ENCODE measurements at regions not wholly inside any gene's neighbourhood (a gene's known extent, or its start where the extent isn't known, plus 50 kb on each side); places are given as distances from the start of the nearest gene placed in this dataset.
"Not testable (repeated sequence)": the region's sequence is repeated elsewhere in the genome, so short reads cannot be mapped to it uniquely, and the experiment has no call there.

DNA sequence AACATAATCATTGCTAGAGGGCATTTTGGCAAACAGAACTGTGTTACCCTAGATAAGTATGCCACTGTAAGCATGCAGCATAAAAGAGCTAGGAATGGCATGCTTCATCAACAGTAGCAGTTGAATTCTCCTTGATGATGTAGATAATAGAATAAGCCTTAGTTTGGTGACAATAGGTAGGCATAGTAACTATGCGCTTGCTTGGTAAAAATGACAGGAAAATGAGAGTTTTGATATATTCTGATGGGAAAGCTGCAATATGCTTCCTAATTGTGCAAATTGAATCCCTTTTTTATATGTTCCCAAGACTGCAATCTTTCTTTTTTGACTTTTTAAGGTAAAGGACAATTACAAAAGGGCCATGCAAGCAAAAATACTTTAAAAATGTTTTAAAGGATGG is 930.9 kb upstream of the FAM98A start:
- TF ChIP-seq, protein P1, sequence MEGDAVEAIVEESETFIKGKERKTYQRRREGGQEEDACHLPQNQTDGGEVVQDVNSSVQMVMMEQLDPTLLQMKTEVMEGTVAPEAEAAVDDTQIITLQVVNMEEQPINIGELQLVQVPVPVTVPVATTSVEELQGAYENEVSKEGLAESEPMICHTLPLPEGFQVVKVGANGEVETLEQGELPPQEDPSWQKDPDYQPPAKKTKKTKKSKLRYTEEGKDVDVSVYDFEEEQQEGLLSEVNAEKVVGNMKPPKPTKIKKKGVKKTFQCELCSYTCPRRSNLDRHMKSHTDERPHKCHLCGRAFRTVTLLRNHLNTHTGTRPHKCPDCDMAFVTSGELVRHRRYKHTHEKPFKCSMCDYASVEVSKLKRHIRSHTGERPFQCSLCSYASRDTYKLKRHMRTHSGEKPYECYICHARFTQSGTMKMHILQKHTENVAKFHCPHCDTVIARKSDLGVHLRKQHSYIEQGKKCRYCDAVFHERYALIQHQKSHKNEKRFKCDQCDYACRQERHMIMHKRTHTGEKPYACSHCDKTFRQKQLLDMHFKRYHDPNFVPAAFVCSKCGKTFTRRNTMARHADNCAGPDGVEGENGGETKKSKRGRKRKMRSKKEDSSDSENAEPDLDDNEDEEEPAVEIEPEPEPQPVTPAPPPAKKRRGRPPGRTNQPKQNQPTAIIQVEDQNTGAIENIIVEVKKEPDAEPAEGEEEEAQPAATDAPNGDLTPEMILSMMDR (IDR thresholded peaks at IDR 0.05) = no peak
- no peak for TF ChIP-seq POLR2A (IDR thresholded peaks at IDR 0.05)
- no peaks in the 10 kb centered on the region for H3K27me3 ChIP-seq

DNA sequence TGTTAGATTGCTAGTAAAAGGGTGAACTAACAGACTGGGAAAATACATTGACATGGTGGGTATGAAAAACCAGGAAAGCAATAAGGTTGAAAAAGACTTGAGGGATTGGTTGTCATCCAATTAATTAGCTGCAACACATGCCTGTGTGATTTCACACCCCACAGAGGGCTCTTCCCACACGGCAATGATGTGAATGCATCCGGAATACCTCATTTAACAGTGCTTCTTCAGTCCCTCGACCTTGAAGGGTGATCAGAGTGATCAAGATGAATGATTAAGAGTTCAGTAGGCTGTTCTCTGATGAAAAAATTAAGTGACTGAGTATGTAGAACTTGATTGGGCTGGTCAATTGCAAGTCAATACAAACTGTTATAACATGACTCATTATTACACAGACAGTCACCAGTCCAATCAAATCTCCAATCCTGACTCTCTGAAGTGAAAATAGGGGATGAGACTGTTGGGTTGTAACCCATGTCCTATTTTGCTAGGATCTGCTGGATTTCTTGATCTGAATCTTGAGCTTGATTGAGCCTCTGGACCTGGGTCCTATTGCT is 924.9 kb upstream of the FAM98A start:
- Histone ChIP-seq H3K4me3 (no peak overlapping the region), H3K36me3 (no peaks in the 10 kb centered on the region), H3K27ac (no peak overlapping the region), H3K4me1 (no peaks in the 10 kb centered on the region), H3K9me3 (no peaks in the 10 kb centered on the region), H3K27me3 (no peaks in the 10 kb centered on the region)
- WGBS (ENCODE audit: insufficient coverage, low coverage, low lambda C conversion rate, missing lambda C conversion rate) = 50% methylated on average over 3 of the region's 3 CpGs
- intact Hi-C loops (cut with DNase I) = no loop called here
- TF ChIP-seq POLR2A (IDR thresholded peaks at IDR 0.05) = no peak
- TF ChIP-seq, protein P1 (IDR thresholded peaks at IDR 0.05) = no peak
- DNase-seq (no peak), ATAC-seq (no peak)

More for the DNA sequence above, 930.9 kb upstream of the FAM98A start:
- H3K9me3 ChIP-seq = no peaks in the 10 kb centered on the region
- DNase-seq = no peak
- intact Hi-C loops (cut with DNase I) = no loop called here
- no peak overlapping the region for H3K4me3 ChIP-seq
- no peak for ATAC-seq
- H3K4me1 ChIP-seq = no peaks in the 10 kb centered on the region
- H3K27ac ChIP-seq = no peak overlapping the region
- WGBS (ENCODE audit: insufficient coverage, low coverage, low lambda C conversion rate, missing lambda C conversion rate) = 82% methylated on average over 1 of the region's 1 CpG
- H3K36me3 ChIP-seq = no peaks in the 10 kb centered on the region

DNA sequence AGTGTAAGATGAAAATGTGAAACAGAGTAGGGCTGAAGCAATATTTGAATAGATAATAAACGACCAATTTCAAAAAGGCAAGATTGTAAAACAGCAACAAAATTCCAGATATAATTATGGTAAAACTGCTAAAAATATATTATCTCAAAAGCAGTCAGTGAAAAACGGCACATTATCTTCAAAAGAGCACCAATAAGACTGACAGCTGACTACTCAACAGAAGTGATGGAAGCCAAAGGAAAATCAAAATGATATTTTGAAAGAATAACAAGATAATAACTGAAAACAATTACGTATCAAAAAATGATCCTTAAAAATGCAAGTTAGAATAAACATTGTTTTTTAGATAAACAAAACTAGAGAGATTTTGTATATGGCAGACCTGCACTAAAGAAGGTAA is 920.6 kb upstream of the FAM98A start:
- Histone ChIP-seq H3K4me3 (no peak overlapping the region), H3K4me1 (no peaks in the 10 kb centered on the region), H3K27ac (no peak overlapping the region), H3K36me3 (no peaks in the 10 kb centered on the region), H3K9me3 (no peaks in the 10 kb centered on the region), H3K27me3 (no peaks in the 10 kb centered on the region)
- TF ChIP-seq, protein P1 (IDR thresholded peaks at IDR 0.05) = no peak
- TF ChIP-seq POLR2A (IDR thresholded peaks at IDR 0.05) = no peak
- DNase-seq (no peak), ATAC-seq (no peak)
- 43% methylated on average over 3 of the region's 3 CpGs for WGBS (ENCODE audit: insufficient coverage, low coverage, low lambda C conversion rate, missing lambda C conversion rate)
- intact Hi-C loops (cut with DNase I) = no loop called here

DNA sequence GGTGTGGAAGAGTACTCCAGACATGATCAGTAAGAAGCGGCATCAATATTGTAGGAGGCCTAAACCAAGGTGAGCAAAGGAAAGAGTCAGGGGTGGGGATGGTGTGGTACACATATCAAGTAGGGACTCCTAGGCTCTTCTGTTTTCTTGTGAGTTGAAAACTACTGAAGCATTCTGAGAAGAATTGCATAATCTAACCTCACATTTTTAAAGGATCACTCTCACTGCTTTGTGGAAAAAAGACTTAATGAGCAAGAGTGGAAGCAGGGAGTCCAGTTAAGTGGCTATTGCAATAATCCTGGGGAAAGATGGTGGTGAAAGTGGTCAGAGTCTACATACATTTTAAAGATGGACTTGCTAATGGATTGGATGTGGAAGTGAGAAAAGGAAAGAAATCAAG is 899.5 kb upstream of the FAM98A start:
- DNase-seq (no peak), ATAC-seq (no peak)
- Histone ChIP-seq H3K27me3 (no peaks in the 10 kb centered on the region), H3K4me1 (no peaks in the 10 kb centered on the region), H3K36me3 (no peaks in the 10 kb centered on the region), H3K9me3 (no peaks in the 10 kb centered on the region), H3K4me3 (no peak overlapping the region), H3K27ac (no peak overlapping the region)
- intact Hi-C loops (cut with DNase I) = no loop called here
- TF ChIP-seq, protein P1 (IDR thresholded peaks at IDR 0.05) = no peak
- TF ChIP-seq POLR2A (IDR thresholded peaks at IDR 0.05) = no peak
- WGBS (ENCODE audit: insufficient coverage, low coverage, low lambda C conversion rate, missing lambda C conversion rate) = 75% methylated on average over 1 of the region's 1 CpG

DNA sequence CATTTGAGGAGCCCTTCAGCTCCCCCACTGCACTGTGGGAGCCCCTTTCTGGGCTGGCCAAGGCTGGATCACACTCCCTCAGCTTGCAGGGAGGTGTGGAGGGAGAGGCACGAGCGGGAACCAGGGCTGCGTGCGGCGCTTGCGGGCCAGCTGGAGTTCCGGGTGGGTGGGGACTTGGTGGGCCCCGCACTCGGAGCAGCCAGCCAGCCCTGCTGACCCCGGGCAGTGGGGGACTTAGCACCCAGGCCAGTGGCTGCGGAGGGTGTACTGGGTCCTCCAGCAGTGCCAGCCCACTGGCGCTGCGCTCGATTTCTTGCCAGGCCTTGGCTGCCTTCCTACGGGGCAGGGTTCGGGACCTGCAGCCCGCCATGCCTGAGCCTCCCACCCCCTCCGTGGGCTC is 895.1 kb upstream of the FAM98A start:
- H3K27ac ChIP-seq; H3K27me3 ChIP-seq; H3K4me3 ChIP-seq; H3K4me1 ChIP-seq; intact Hi-C loops (cut with DNase I); H3K36me3 ChIP-seq; H3K9me3 ChIP-seq; DNase-seq; ATAC-seq: not testable (repeated sequence)
- no CpG with 5 or more reads among the region's 18 CpGs for WGBS (ENCODE audit: insufficient coverage, low coverage, low lambda C conversion rate, missing lambda C conversion rate)

All from right lobe of liver (tissue), 6 donors.